Uterus (tissue), 3 donors: ENCODE measurements at regions not wholly inside any gene's neighbourhood (a gene's known extent, or its start where the extent isn't known, plus 50 kb on each side); places are given as distances from the start of the nearest gene placed in this dataset.

Source experiments
- DNase-seq, 2 donors: peaks; one replicate each; pipeline ENCODE4 v3.0.0-alpha.2; 2019 to 2020
- H3K27ac ChIP-seq, 2 donors: fragments of 200-600 bp; sonication (generic); 1 replicate in 1 of 2; 2 replicates in 1 of 2; pipeline ENCODE4 v1.5.1; 2016 to 2018
- H3K27me3 ChIP-seq, 2 donors: fragments of 200-600 bp; sonication (generic); one replicate each; pipeline ENCODE4 v1.5.1; 2018 to 2019; ENCODE audit warnings: control low read depth in 1 of 2
- H3K36me3 ChIP-seq, 2 donors: fragments of 200-600 bp; sonication (generic); one replicate each; pipeline ENCODE4 v1.5.1; 2019; ENCODE audit warnings: control low read depth in 1 of 2
- H3K4me1 ChIP-seq, 2 donors: fragments of 200-600 bp; sonication (generic); one replicate each; pipeline ENCODE4 v1.5.1; 2018 to 2019; ENCODE audit warnings: control low read depth in 1 of 2
- H3K4me3 ChIP-seq, 2 donors: fragments of 200-600 bp; sonication (generic); 1 replicate in 1 of 2; 2 replicates in 1 of 2; pipeline ENCODE4 v1.5.1; 2018 to 2019; ENCODE audit warnings: mild to moderate bottlenecking in 1 of 2
- H3K9me3 ChIP-seq, 2 donors: fragments of 200-600 bp; sonication (generic); one replicate each; pipeline ENCODE4 v1.5.1; 2019; ENCODE audit warnings: control low read depth in 1 of 2
- CTCF ChIP-seq, 4 experiments: fragments of 200-600 bp in 2 of 4; fragments of 450-650 bp in 2 of 4; sonication (generic) in 2 of 4; IDR thresholded peaks; one replicate each; pipeline ENCODE4 v1.5.1; 2016 to 2019; ENCODE audit warnings: antibody characterized with exemption in 4 of 4, mild to moderate bottlenecking in 2 of 4, moderate library complexity in 1 of 4
- POLR2A ChIP-seq, 2 donors: fragments of 450-650 bp; IDR thresholded peaks; one replicate each; pipeline ENCODE4 v1.6.1; 2016; ENCODE audit warnings: antibody characterized with exemption in 2 of 2, mild to moderate bottlenecking in 1 of 2, moderate library complexity in 1 of 2
- intact Hi-C: fragments of 100-400 bp; cut with DNase I; formaldehyde crosslinking; loops from one replicate; pipeline ENCODE4 v1.15.1; 2023; ENCODE audit warnings: low total_unique reads
- donor health status: DM: yes; HTN: yes; CAD: no.

DNA sequence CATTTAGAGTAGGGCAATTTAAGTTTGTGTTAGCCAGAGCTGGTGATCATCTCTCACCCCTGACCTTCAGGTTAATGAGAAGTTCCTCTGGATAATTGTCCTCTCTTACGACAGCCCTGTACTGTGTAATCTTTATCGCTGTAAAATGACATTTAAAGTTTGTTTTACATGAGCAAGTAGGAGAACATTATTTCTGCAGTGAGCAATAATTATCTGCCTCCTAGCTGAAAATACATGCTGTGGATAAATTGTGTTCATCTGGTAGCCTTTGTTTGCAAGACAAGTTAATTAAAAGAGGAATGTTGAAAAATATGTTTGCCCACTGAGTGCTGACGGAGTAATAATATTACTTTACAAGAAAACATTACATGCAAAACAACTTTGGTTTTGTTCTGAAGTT is 1083.8 kb upstream of the NUDT12 start:
- no peak for DNase-seq
- H3K9me3 ChIP-seq: no peaks in the 10 kb centered on the region
- no peaks in the 10 kb centered on the region for H3K36me3 ChIP-seq
- TF ChIP-seq CTCF (IDR thresholded peaks at IDR 0.05): no peak
- TF ChIP-seq POLR2A (IDR thresholded peaks at IDR 0.05): no peak
- no peaks in the 10 kb centered on the region for H3K4me1 ChIP-seq
- intact Hi-C loops: no loop called here
- no peak overlapping the region for H3K4me3 ChIP-seq
- no peak overlapping the region for H3K27ac ChIP-seq
- no peaks in the 10 kb centered on the region for H3K27me3 ChIP-seq

DNA sequence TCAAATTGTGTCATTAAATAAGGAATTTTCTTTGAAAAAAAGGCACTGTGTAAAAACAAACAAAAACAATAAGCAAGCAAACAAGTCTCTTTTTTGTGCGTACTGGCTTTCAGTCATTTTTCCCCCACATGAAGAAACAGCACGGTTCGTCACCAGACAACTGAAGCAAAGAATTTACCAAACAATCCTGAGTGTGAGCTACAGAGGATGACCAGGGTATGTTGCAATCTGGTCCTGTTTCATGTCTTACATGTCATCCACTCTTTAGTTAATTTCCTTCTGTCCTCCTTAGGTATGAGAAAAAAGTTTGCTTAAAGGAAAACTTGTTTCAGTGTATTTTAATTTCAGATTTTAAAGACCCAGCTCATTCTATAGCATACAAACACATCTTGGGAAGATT is 1080.7 kb upstream of the NUDT12 start:
- intact Hi-C loops: no loop called here
- no peak overlapping the region for H3K27ac ChIP-seq
- no peaks in the 10 kb centered on the region for H3K27me3 ChIP-seq
- no peaks in the 10 kb centered on the region for H3K4me1 ChIP-seq
- no peaks in the 10 kb centered on the region for H3K9me3 ChIP-seq
- TF ChIP-seq CTCF (IDR thresholded peaks at IDR 0.05): no peak
- TF ChIP-seq POLR2A (IDR thresholded peaks at IDR 0.05): no peak
- no peak for DNase-seq
- no peak overlapping the region for H3K4me3 ChIP-seq
- no peaks in the 10 kb centered on the region for H3K36me3 ChIP-seq

DNA sequence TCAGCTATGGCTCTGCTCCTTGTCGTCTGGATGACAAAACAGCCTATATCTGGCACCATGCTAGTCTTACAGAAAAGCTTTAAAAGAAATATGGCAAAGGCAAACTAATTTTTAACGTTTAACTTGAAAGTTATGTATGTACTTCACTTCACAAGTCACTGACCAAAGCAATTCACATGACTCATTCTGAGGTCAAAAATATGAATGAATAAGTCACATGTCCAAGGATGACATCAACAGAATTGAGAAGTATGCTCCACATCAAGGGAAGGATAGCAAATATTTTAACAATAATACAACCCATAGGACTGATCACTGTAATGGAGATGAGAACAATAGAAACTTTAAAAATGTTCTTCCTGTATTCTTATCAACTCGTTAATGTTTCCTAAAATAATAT is 1072.6 kb upstream of the NUDT12 start:
- no peaks in the 10 kb centered on the region for H3K27me3 ChIP-seq
- intact Hi-C loops: no loop called here
- H3K36me3 ChIP-seq: no peaks in the 10 kb centered on the region
- no peak for DNase-seq
- no peaks in the 10 kb centered on the region for H3K4me1 ChIP-seq
- no peak overlapping the region for H3K4me3 ChIP-seq
- no peak overlapping the region for H3K27ac ChIP-seq
- TF ChIP-seq CTCF (IDR thresholded peaks at IDR 0.05) (no peak), POLR2A (IDR thresholded peaks at IDR 0.05) (no peak)
- H3K9me3 ChIP-seq: no peaks in the 10 kb centered on the region

GRCh38 chr5:104628911-104629310 is 1066.3 kb upstream of the NUDT12 start:
- Histone ChIP-seq H3K27me3 (no peaks in the 10 kb centered on the region), H3K27ac (no peak overlapping the region), H3K4me1 (no peaks in the 10 kb centered on the region), H3K36me3 (no peaks in the 10 kb centered on the region), H3K4me3 (no peak overlapping the region), H3K9me3 (no peaks in the 10 kb centered on the region)
- no peak for DNase-seq
- intact Hi-C loops: no loop called here
- TF ChIP-seq CTCF (IDR thresholded peaks at IDR 0.05) (no peak), POLR2A (IDR thresholded peaks at IDR 0.05) (no peak)

GRCh38 chr5:104626122-104626521 is 1063.5 kb upstream of the NUDT12 start:
- Histone ChIP-seq H3K9me3 (no peaks in the 10 kb centered on the region), H3K36me3 (no peaks in the 10 kb centered on the region), H3K4me3 (no peak overlapping the region), H3K4me1 (no peaks in the 10 kb centered on the region), H3K27ac (no peak overlapping the region), H3K27me3 (no peaks in the 10 kb centered on the region)
- TF ChIP-seq POLR2A (IDR thresholded peaks at IDR 0.05) (no peak), CTCF (IDR thresholded peaks at IDR 0.05) (no peak)
- intact Hi-C loops: no loop called here
- no peak for DNase-seq
